ENCODE measurements at regions not wholly inside any gene's neighbourhood (a gene's known extent, or its start where the extent isn't known, plus 50 kb on each side); places are given as distances from the start of the nearest gene placed in this dataset.

DNA sequence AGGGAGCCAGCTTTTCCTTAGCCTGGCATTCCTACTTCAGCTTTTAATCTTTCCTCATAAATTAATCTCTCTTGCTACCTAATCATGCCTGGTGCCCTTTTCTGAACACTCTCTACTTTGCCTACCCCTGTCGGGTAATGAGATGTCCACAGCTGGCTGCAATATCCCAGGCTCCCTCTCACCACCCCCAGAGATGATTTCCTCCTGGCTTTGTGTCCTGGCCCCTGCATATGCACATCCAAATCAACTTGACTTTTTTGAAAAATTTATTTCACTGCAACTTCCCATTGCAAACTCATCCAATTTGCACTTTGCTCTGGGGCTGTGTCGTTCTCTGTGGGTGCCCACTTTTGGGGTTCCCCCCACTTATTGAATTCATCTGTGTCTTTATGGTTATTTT is 218.1 kb upstream of the SKOR2 start:
- H3K27me3 ChIP-seq (ENCODE audit: control insufficient read depth, low read length): peaks cover 4% of the 10 kb centered on the region; the same call in 1 of the 2 replicates
- no peak for TF ChIP-seq EZH2phosphoT487 (IDR thresholded peaks at IDR 0.05; ENCODE audit: borderline replicate concordance, low read length)
- no peak overlapping the region for H3K4me3 ChIP-seq (ENCODE audit: low read length)
- no peaks in the 10 kb centered on the region for H3K9me2 ChIP-seq (replicated peaks; ENCODE audit: control insufficient read depth, low read length)
- no peak overlapping the region for H3K4me2 ChIP-seq (ENCODE audit: low read length)
- H3K9me3 ChIP-seq (ENCODE audit: control insufficient read depth, insufficient read depth, low read length): no peaks in the 10 kb centered on the region
- no peak overlapping the region for H3K27ac ChIP-seq (ENCODE audit: low read depth, low read length)
- H4K20me1 ChIP-seq (ENCODE audit: control insufficient read depth, insufficient read depth, low read depth, low read length): no peaks in the 10 kb centered on the region
- no peaks in the 10 kb centered on the region for H3K36me3 ChIP-seq (ENCODE audit: control insufficient read depth, low read length)
- no peaks in the 10 kb centered on the region for H3F3A ChIP-seq (ENCODE audit: control insufficient read depth, insufficient read depth)
- H3K4me1 ChIP-seq (ENCODE audit: control insufficient read depth, low read length): no peaks in the 10 kb centered on the region
- no peaks in the 10 kb centered on the region for H3K79me2 ChIP-seq (ENCODE audit: control insufficient read depth, low read length)

DNA sequence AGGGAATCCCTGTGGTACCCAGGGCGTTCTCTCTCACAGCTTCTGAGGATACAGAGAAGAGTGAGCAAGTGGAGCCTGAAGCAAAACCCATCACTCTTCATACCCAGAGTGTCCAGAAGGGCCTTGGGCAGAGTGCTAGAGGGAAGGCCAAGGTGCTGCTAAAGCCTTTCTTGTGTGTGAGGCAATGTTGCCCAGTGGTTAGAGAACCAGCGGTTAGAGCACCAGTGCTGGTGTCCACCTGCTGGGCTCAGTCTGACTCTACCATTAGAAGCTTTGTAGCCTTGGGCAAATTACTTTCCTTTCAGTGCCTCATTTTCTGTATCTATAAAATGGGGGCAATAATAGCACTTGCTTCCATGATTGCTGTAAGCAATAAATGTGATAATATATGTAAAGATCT is 210.5 kb upstream of the SKOR2 start:
- Histone ChIP-seq H3F3A (ENCODE audit: control insufficient read depth, insufficient read depth) (no peaks in the 10 kb centered on the region), H4K20me1 (ENCODE audit: control insufficient read depth, insufficient read depth, low read depth, low read length) (no peaks in the 10 kb centered on the region), H3K4me1 (ENCODE audit: control insufficient read depth, low read length) (no peaks in the 10 kb centered on the region), H3K9me3 (ENCODE audit: control insufficient read depth, insufficient read depth, low read length) (no peaks in the 10 kb centered on the region), H3K27me3 (ENCODE audit: control insufficient read depth, low read length) (no peaks in the 10 kb centered on the region; the same call in 1 of the 2 replicates), H3K4me3 (ENCODE audit: low read length) (no peak overlapping the region), H3K4me2 (ENCODE audit: low read length) (no peak overlapping the region), H3K79me2 (ENCODE audit: control insufficient read depth, low read length) (no peaks in the 10 kb centered on the region), H3K27ac (ENCODE audit: low read depth, low read length) (no peak overlapping the region), H3K36me3 (ENCODE audit: control insufficient read depth, low read length) (no peaks in the 10 kb centered on the region), H3K9me2 (replicated peaks; ENCODE audit: control insufficient read depth, low read length) (no peaks in the 10 kb centered on the region)
- no peak for TF ChIP-seq EZH2phosphoT487 (IDR thresholded peaks at IDR 0.05; ENCODE audit: borderline replicate concordance, low read length)
- TF ChIP-seq, protein P1, sequence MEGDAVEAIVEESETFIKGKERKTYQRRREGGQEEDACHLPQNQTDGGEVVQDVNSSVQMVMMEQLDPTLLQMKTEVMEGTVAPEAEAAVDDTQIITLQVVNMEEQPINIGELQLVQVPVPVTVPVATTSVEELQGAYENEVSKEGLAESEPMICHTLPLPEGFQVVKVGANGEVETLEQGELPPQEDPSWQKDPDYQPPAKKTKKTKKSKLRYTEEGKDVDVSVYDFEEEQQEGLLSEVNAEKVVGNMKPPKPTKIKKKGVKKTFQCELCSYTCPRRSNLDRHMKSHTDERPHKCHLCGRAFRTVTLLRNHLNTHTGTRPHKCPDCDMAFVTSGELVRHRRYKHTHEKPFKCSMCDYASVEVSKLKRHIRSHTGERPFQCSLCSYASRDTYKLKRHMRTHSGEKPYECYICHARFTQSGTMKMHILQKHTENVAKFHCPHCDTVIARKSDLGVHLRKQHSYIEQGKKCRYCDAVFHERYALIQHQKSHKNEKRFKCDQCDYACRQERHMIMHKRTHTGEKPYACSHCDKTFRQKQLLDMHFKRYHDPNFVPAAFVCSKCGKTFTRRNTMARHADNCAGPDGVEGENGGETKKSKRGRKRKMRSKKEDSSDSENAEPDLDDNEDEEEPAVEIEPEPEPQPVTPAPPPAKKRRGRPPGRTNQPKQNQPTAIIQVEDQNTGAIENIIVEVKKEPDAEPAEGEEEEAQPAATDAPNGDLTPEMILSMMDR (IDR thresholded peaks at IDR 0.05; ENCODE audit: low read depth, low read length, poor library complexity, severe bottlenecking): no peak

DNA sequence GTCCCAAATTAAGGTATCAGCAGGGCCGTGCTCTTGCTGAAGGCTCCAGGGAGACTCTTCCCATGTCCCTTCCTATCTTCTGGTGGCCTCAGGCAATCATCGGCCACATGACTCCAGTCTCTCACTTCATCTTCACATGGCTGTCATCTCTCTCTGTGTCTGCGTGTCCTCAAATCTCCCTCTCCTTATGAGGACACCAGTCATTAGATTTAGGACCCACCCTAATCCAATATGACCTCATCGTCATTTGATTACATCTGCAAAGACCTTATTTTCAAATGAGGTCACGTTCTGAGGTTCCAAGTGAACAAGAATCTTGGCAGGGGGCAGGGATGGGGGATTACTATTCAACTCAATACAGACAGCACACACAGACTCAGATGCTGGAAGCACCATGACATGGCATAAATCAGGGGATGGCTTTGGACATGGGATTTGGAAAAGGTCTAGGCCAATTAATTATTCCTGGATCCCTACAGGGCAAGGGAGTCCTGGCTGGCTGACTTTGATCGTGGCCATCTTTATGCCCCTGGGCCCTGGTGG is 210.0 kb upstream of the SKOR2 start:
- no peaks in the 10 kb centered on the region for H3K9me2 ChIP-seq (replicated peaks; ENCODE audit: control insufficient read depth, low read length)
- no peaks in the 10 kb centered on the region for H3K9me3 ChIP-seq (ENCODE audit: control insufficient read depth, insufficient read depth, low read length)

DNA sequence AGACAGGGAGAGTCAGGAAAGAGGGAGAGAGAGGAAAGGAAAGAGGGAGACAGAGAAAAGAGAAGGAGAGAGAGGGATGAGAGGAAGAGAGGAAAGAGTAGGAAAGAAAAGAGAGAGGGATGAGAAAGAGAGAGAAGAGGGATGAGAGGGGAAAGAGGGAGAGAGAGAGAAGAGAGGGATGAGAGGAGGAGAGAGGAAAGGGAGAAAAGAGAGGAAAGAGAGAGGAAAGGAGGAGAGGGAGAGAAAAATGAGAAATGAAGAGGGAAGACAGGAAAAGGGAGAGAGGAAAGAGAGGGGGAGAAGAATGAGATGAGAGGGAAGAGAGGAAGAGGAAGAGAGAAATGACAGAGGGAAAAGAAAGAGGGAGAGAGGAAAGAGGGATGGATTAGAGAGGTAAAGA is 207.0 kb upstream of the SKOR2 start:
- no peaks in the 10 kb centered on the region for H4K20me1 ChIP-seq (ENCODE audit: control insufficient read depth, insufficient read depth, low read depth, low read length)
- no peak overlapping the region for H3K27ac ChIP-seq (ENCODE audit: low read depth, low read length)
- TF ChIP-seq, protein P1 (IDR thresholded peaks at IDR 0.05; ENCODE audit: low read depth, low read length, poor library complexity, severe bottlenecking): no peak
- no peak for TF ChIP-seq EZH2phosphoT487 (IDR thresholded peaks at IDR 0.05; ENCODE audit: borderline replicate concordance, low read length)
- no peaks in the 10 kb centered on the region for H3K36me3 ChIP-seq (ENCODE audit: control insufficient read depth, low read length)
- H3K79me2 ChIP-seq (ENCODE audit: control insufficient read depth, low read length): no peaks in the 10 kb centered on the region
- no peak overlapping the region for H3K4me2 ChIP-seq (ENCODE audit: low read length)
- no peaks in the 10 kb centered on the region for H3K9me3 ChIP-seq (ENCODE audit: control insufficient read depth, insufficient read depth, low read length)
- no peaks in the 10 kb centered on the region for H3K9me2 ChIP-seq (replicated peaks; ENCODE audit: control insufficient read depth, low read length)
- no peak overlapping the region for H3K4me3 ChIP-seq (ENCODE audit: low read length)
- H3F3A ChIP-seq (ENCODE audit: control insufficient read depth, insufficient read depth): no peaks in the 10 kb centered on the region
- no peaks in the 10 kb centered on the region for H3K4me1 ChIP-seq (ENCODE audit: control insufficient read depth, low read length)
- no peaks in the 10 kb centered on the region; the same call in 1 of the 2 replicates for H3K27me3 ChIP-seq (ENCODE audit: control insufficient read depth, low read length)

More for the DNA sequence above, 210.0 kb upstream of the SKOR2 start:
- H4K20me1 ChIP-seq (ENCODE audit: control insufficient read depth, insufficient read depth, low read depth, low read length): no peaks in the 10 kb centered on the region
- H3K27ac ChIP-seq (ENCODE audit: low read depth, low read length): no peak overlapping the region
- TF ChIP-seq, protein P1 (IDR thresholded peaks at IDR 0.05; ENCODE audit: low read depth, low read length, poor library complexity, severe bottlenecking): no peak
- TF ChIP-seq EZH2phosphoT487 (IDR thresholded peaks at IDR 0.05; ENCODE audit: borderline replicate concordance, low read length): no peak
- no peaks in the 10 kb centered on the region for H3K4me1 ChIP-seq (ENCODE audit: control insufficient read depth, low read length)
- H3K27me3 ChIP-seq (ENCODE audit: control insufficient read depth, low read length): no peaks in the 10 kb centered on the region; the same call in 1 of the 2 replicates
- no peaks in the 10 kb centered on the region for H3K36me3 ChIP-seq (ENCODE audit: control insufficient read depth, low read length)
- no peak overlapping the region for H3K4me3 ChIP-seq (ENCODE audit: low read length)
- no peaks in the 10 kb centered on the region for H3K79me2 ChIP-seq (ENCODE audit: control insufficient read depth, low read length)
- no peak overlapping the region for H3K4me2 ChIP-seq (ENCODE audit: low read length)
- no peaks in the 10 kb centered on the region for H3F3A ChIP-seq (ENCODE audit: control insufficient read depth, insufficient read depth)

Measured in DOHH2 (cell line).